Neuronal stem cell (in vitro differentiated cells): ENCODE measurements at regions not wholly inside any gene's neighbourhood (a gene's known extent, or its start where the extent isn't known, plus 50 kb on each side); places are given as distances from the start of the nearest gene placed in this dataset.

Experiments
- DNase-seq: peaks from one replicate; pipeline ENCODE4 v3.0.0-alpha.2; 2013; ENCODE audit warnings: low spot score
- H2AFZ ChIP-seq: one replicate; pipeline ENCODE4 v1.6.1; 2013; ENCODE audit warnings: mild to moderate bottlenecking, low read length, inconsistent platforms
- H2AK5ac ChIP-seq: 2 replicates; pipeline ENCODE4 v1.6.1; 2013; ENCODE audit warnings: low read depth, mild to moderate bottlenecking, inconsistent platforms, low read length, moderate library complexity, mixed read lengths
- H2BK120ac ChIP-seq: 2 replicates; pipeline ENCODE4 v1.6.1; 2013; ENCODE audit warnings: low read depth, mild to moderate bottlenecking, inconsistent platforms, low read length, moderate library complexity, mixed read lengths
- H2BK12ac ChIP-seq: one replicate; pipeline ENCODE4 v1.6.1; 2013; ENCODE audit warnings: low read length, inconsistent platforms
- H2BK15ac ChIP-seq: 2 replicates; pipeline ENCODE4 v1.6.1; 2013; ENCODE audit warnings: mild to moderate bottlenecking, low read length, inconsistent platforms, mixed read lengths
- H2BK5ac ChIP-seq: one replicate; pipeline ENCODE4 v1.6.1; 2013; ENCODE audit warnings: inconsistent platforms, mild to moderate bottlenecking, low read length, moderate library complexity
- H3K14ac ChIP-seq: one replicate; pipeline ENCODE4 v1.6.1; 2013; ENCODE audit warnings: low read length, inconsistent platforms
- H3K18ac ChIP-seq: 2 replicates; pipeline ENCODE4 v1.6.1; 2013; ENCODE audit warnings: low read length, inconsistent platforms
- H3K23ac ChIP-seq: 2 replicates; pipeline ENCODE4 v1.6.1; 2013; ENCODE audit warnings: low read depth, mild to moderate bottlenecking, mixed read lengths, low read length, inconsistent platforms; ENCODE audit not compliant: poor library complexity
- H3K27ac ChIP-seq: replicated peaks from 3 replicates; pipeline ENCODE4 v1.5.1; 2013; ENCODE audit warnings: low read length, inconsistent platforms
- H3K27me3 ChIP-seq, 3 experiments: 2 replicates each; pipeline ENCODE4 v1.6.1; 2013; ENCODE audit warnings: low read length in 3 of 3, mild to moderate bottlenecking in 2 of 3, inconsistent platforms in 1 of 3, low read depth in 1 of 3, mixed read lengths in 1 of 3, moderate library complexity in 1 of 3; ENCODE audit not compliant: control insufficient read depth in 3 of 3, insufficient read depth in 3 of 3
- H3K36me3 ChIP-seq, 2 donors: replicated peaks in 1 of 2; 2 replicates each; pipeline ENCODE4 v1.6.1; 2013; ENCODE audit warnings: low read length in 2 of 2; ENCODE audit not compliant: control insufficient read depth in 2 of 2, insufficient read depth in 2 of 2
- H3K4ac ChIP-seq: 2 replicates; pipeline ENCODE4 v1.6.1; 2013; ENCODE audit warnings: inconsistent platforms, mild to moderate bottlenecking, low read length, moderate library complexity
- H3K4me1 ChIP-seq, 2 donors: 1 replicate in 1 of 2; 2 replicates in 1 of 2; pipeline ENCODE4 v1.6.1; 2013; ENCODE audit warnings: low read length in 2 of 2, low read depth in 1 of 2; ENCODE audit not compliant: control insufficient read depth in 2 of 2, insufficient read depth in 1 of 2
- H3K4me2 ChIP-seq: one replicate; pipeline ENCODE4 v1.6.1; 2013; ENCODE audit warnings: mild to moderate bottlenecking, low read length, inconsistent platforms; ENCODE audit not compliant: insufficient read depth, poor library complexity, severe bottlenecking
- H3K4me3 ChIP-seq, 2 donors: 2 replicates each; pipeline ENCODE4 v1.5.1; 2013; ENCODE audit warnings: low read length in 2 of 2, mild to moderate bottlenecking in 2 of 2, inconsistent platforms in 1 of 2, moderate library complexity in 1 of 2
- H3K79me1 ChIP-seq: one replicate; pipeline ENCODE4 v1.6.1; 2013; ENCODE audit warnings: low read depth, mild to moderate bottlenecking, inconsistent platforms, low read length, moderate library complexity
- H3K9ac ChIP-seq: one replicate; pipeline ENCODE4 v1.6.1; 2013; ENCODE audit warnings: mild to moderate bottlenecking, low read depth, low read length, inconsistent platforms; ENCODE audit not compliant: poor library complexity
- H3K9me3 ChIP-seq, 2 donors: replicated peaks in 1 of 2; 2 replicates each; pipeline versions ENCODE3 to v1.6.1; 2013; ENCODE audit warnings: low read length in 2 of 2, mild to moderate bottlenecking in 2 of 2, inconsistent platforms in 1 of 2, low read depth in 1 of 2, mixed read lengths in 1 of 2, moderate library complexity in 1 of 2; ENCODE audit not compliant: control insufficient read depth in 2 of 2, insufficient read depth in 1 of 2
- H4K8ac ChIP-seq: one replicate; pipeline ENCODE4 v1.6.1; 2013; ENCODE audit warnings: low read depth, mild to moderate bottlenecking, inconsistent platforms, low read length, moderate library complexity
- H4K91ac ChIP-seq: one replicate; pipeline ENCODE4 v1.6.1; 2013; ENCODE audit warnings: low read length, low read depth, mild to moderate bottlenecking, inconsistent platforms; ENCODE audit not compliant: poor library complexity
- WGBS, 2 donors: extraction: QIAGEN DNeasy Blood & Tissue Kit; methylation state at CpG; one replicate each; pipeline ENCODE4 v1.1.7; 2013; ENCODE audit warnings: missing lambda C conversion rate in 2 of 2, mixed read lengths in 1 of 2; ENCODE audit not compliant: insufficient read length in 2 of 2, insufficient replicate concordance in 1 of 2; ENCODE audit errors: extremely low coverage in 2 of 2; 5-methylcytosine and 5-hydroxymethylcytosine counted together

DNA sequence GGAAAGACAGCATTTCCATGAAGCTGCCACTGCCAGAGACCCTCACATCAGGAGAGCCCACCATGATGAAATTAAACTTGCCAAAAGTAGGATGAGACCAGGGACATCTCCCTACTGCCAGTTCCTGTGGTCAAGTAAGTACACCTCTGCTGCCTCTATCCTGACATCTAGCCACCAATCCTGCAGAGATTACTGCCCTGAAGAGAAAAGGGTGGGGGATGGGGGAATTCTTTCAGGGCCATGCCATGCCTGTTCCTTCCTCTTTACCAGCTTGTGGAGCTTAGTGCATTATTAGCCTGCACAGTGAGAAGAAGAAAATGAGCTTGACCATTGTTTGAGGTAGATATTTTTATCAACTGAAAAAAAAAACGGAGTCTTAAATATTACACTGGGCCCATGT is 397.2 kb upstream of the CDH2 start:
- Histone ChIP-seq H3K4me1 (peaks cover 0 to 4% of the 10 kb centered on the region in 2 donors), H2AK5ac (no peak overlapping the region), H2BK120ac (no peak overlapping the region), H2BK12ac (no peak overlapping the region), H3K18ac (no peak overlapping the region), H3K79me1 (no peaks in the 10 kb centered on the region), H2BK15ac (no peak overlapping the region), H4K8ac (no peak overlapping the region), H3K4me2 (no peak overlapping the region), H3K27ac (no peak overlapping the region), H2BK5ac (no peak overlapping the region), H3K4me3 (no peak overlapping the region), H2AFZ (no peak overlapping the region), H4K91ac (no peak overlapping the region), H3K9ac (no peak overlapping the region), H3K4ac (no peak overlapping the region), H3K14ac (no peak overlapping the region), H3K36me3 (no peaks in the 10 kb centered on the region), H3K9me3 (no peaks in the 10 kb centered on the region), H3K27me3 (no peaks in the 10 kb centered on the region), H3K23ac (no peak overlapping the region)
- peak; percentile 18 for DNase-seq
- WGBS, 2 donors = no CpG with 5 or more reads among the region's 1 CpG

DNA sequence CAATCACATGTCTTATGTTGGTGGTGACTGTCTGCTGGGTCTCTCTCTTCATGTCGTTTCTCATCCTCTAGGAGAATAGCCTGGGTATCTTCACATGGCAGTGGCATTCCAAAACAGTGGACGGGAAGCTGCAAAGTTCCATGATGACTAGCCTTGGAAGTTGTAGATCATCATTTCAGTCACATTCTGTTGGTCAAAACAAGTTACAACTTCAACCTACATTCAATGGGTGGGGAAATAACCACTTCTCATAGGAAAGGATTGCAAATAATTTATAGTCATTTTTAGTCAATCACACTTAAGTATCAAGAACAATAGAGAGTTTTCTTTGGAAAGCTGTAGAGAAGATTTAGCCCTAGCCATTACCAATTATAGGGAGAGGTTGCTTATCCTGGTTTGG is 395.0 kb upstream of the CDH2 start:
- Histone ChIP-seq H4K91ac (no peak overlapping the region), H3K23ac (no peak overlapping the region), H2AFZ (no peak overlapping the region), H2AK5ac (no peak overlapping the region), H3K9ac (no peak overlapping the region), H3K79me1 (no peaks in the 10 kb centered on the region), H3K18ac (no peak overlapping the region), H3K4me3 (no peak overlapping the region), H2BK12ac (no peak overlapping the region), H3K36me3 (no peaks in the 10 kb centered on the region), H4K8ac (no peak overlapping the region), H3K14ac (no peak overlapping the region), H3K27ac (no peak overlapping the region), H3K4me2 (no peak overlapping the region), H2BK15ac (no peak overlapping the region), H3K9me3 (no peaks in the 10 kb centered on the region), H3K27me3 (no peaks in the 10 kb centered on the region), H2BK5ac (no peak overlapping the region), H2BK120ac (no peak overlapping the region), H3K4me1 (peaks cover 0 to 4% of the 10 kb centered on the region in 2 donors), H3K4ac (no peak overlapping the region)
- no peak for DNase-seq
- WGBS, 2 donors = no CpG with 5 or more reads among the region's 2 CpGs

DNA sequence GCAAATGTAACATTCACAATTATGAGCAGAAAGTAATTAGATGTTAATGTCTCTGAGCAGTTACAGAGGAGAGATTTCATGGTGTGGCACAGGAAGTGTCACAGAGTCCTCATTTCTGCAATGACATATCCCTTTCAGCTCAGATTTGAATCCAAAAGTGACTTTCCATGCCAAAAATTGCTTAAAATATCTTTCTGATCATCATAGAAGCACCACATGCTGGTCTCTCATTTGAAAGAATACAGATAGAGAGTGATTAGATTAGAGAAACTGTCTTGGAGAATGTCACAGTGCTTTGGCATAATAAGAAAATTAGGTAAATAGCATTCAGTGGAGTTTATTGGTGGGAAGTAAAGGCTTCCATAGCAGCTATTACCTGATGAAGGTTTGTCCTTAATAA is 383.4 kb upstream of the CDH2 start:
- H3K79me1 ChIP-seq = no peaks in the 10 kb centered on the region
- no peak overlapping the region for H2BK12ac ChIP-seq
- H2BK15ac ChIP-seq = no peak overlapping the region
- no peaks in the 10 kb centered on the region for H3K36me3 ChIP-seq
- no peak overlapping the region for H3K14ac ChIP-seq
- no peak overlapping the region for H3K4me2 ChIP-seq
- no peaks in the 10 kb centered on the region for H3K27me3 ChIP-seq
- H4K91ac ChIP-seq = no peak overlapping the region
- no peak overlapping the region for H3K9ac ChIP-seq
- no peak overlapping the region for H3K4me3 ChIP-seq
- H4K8ac ChIP-seq = no peak overlapping the region
- H3K27ac ChIP-seq = no peak overlapping the region
- H2AK5ac ChIP-seq = no peak overlapping the region
- H2BK120ac ChIP-seq = no peak overlapping the region
- H3K18ac ChIP-seq = no peak overlapping the region
- no peak overlapping the region for H3K23ac ChIP-seq
- peak overlapping the region; percentile 47 for H2AFZ ChIP-seq
- H2BK5ac ChIP-seq = no peak overlapping the region
- no peaks in the 10 kb centered on the region for H3K4me1 ChIP-seq
- H3K4ac ChIP-seq = no peak overlapping the region
- no peak for DNase-seq
- H3K9me3 ChIP-seq = peaks cover 0 to 6% of the 10 kb centered on the region in 2 donors

DNA sequence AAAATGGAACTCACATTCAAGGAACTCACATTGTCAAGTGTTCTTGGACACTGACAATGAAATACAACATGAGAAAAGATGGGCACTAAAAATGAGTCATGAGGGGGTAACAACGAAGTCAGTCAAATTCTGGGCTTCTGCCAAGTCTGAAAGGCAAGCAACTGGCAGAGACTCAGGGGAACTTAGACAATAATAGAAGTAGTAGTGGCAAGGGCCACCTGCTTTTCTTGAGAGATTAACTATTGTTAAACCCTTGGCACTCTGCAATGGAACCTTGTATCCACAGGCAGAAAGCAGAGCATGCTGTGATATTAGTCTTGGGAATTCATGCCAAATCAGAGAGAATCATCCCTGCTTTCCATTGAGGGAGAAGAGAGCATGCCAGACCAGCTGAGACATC is 382.6 kb upstream of the CDH2 start:
- Histone ChIP-seq H2BK5ac (no peak overlapping the region), H3K18ac (no peak overlapping the region), H3K4ac (no peak overlapping the region), H3K9me3 (peaks cover 0 to 6% of the 10 kb centered on the region in 2 donors), H3K36me3 (no peaks in the 10 kb centered on the region), H4K91ac (no peak overlapping the region), H3K4me3 (no peak overlapping the region), H2BK12ac (no peak overlapping the region), H3K23ac (no peak overlapping the region), H3K4me1 (no peaks in the 10 kb centered on the region), H2AK5ac (no peak overlapping the region), H3K9ac (no peak overlapping the region), H3K79me1 (no peaks in the 10 kb centered on the region), H3K27ac (no peak overlapping the region), H3K27me3 (no peaks in the 10 kb centered on the region), H4K8ac (no peak overlapping the region), H2BK15ac (no peak overlapping the region), H2AFZ (no peak overlapping the region), H2BK120ac (no peak overlapping the region), H3K14ac (no peak overlapping the region), H3K4me2 (no peak overlapping the region)
- DNase-seq = no peak
- WGBS, 2 donors = no CpG with 5 or more reads among the region's 1 CpG
